Spleen (tissue), 11 donors: ENCODE measurements at regions not wholly inside any gene's neighbourhood (a gene's known extent, or its start where the extent isn't known, plus 50 kb on each side); places are given as distances from the start of the nearest gene placed in this dataset.
"Not testable (repeated sequence)": the region's sequence is repeated elsewhere in the genome, so short reads cannot be mapped to it uniquely, and the experiment has no call there.

ENCODE experiments used
- DNase-seq: peaks from one replicate; pipeline ENCODE4 v3.0.0-alpha.2; 2020
- H3K27ac ChIP-seq, 8 donors: fragments of 200-600 bp; sonication (generic) in 7 of 8; 1 replicate in 4 of 8; 2 replicates in 4 of 8; pipeline versions ENCODE4 v1.5.0 to v1.8.0; 2016 to 2021; ENCODE audit warnings: inconsistent platforms in 4 of 8, mild to moderate bottlenecking in 4 of 8, moderate library complexity in 1 of 8
- H3K27me3 ChIP-seq, 7 donors: fragments of 200-600 bp; sonication (generic) in 6 of 7; replicated peaks in 1 of 7; 1 replicate in 4 of 7; 2 replicates in 3 of 7; pipeline versions ENCODE4 v1.5.0 to v1.8.0; 2016 to 2021; ENCODE audit warnings: inconsistent platforms in 3 of 7, mild to moderate bottlenecking in 1 of 7
- H3K36me3 ChIP-seq, 6 donors: fragments of 200-600 bp; sonication (generic) in 5 of 6; 1 replicate in 4 of 6; 2 replicates in 2 of 6; pipeline versions ENCODE4 v1.5.0 to v1.8.0; 2016 to 2021; ENCODE audit warnings: inconsistent platforms in 2 of 6
- H3K4me1 ChIP-seq, 6 donors: fragments of 200-600 bp; sonication (generic) in 5 of 6; 1 replicate in 3 of 6; 2 replicates in 3 of 6; pipeline versions ENCODE4 v1.5.0 to v1.8.0; 2016 to 2021; ENCODE audit warnings: inconsistent platforms in 3 of 6
- H3K4me3 ChIP-seq, 8 donors: fragments of 200-600 bp; sonication (generic) in 7 of 8; 1 replicate in 4 of 8; 2 replicates in 4 of 8; pipeline versions ENCODE4 v1.5.0 to v1.8.0; 2016 to 2021; ENCODE audit warnings: inconsistent platforms in 4 of 8, mild to moderate bottlenecking in 4 of 8, moderate library complexity in 2 of 8
- H3K9me3 ChIP-seq, 8 donors: fragments of 200-600 bp; sonication (generic) in 7 of 8; 1 replicate in 4 of 8; 2 replicates in 4 of 8; pipeline versions ENCODE4 v1.5.0 to v1.8.0; 2016 to 2021; ENCODE audit warnings: inconsistent platforms in 4 of 8
- POLR2A ChIP-seq, 3 donors: fragments of 450-650 bp; IDR thresholded peaks; one replicate each; pipeline ENCODE4 v1.5.1; 2017; ENCODE audit warnings: antibody characterized with exemption in 3 of 3, mild to moderate bottlenecking in 1 of 3
- POLR2AphosphoS5 ChIP-seq, 3 donors: sonication (generic); formaldehyde crosslinking; IDR thresholded peaks; one replicate each; pipeline ENCODE4 v1.5.1; 2017; ENCODE audit warnings: antibody characterized with exemption in 3 of 3
- WGBS, 5 donors: extraction: QIAGEN DNeasy Blood & Tissue Kit in 3 of 5; methylation state at CpG; one replicate each; pipeline versions ENCODE4 v1.1.5 to v1.1.7; 2013 to 2018; 5-methylcytosine and 5-hydroxymethylcytosine counted together
- intact Hi-C: fragments of 100-400 bp; cut with DNase I; formaldehyde crosslinking; loops from one replicate; pipeline ENCODE4 v1.15.0; 2023; ENCODE audit warnings: low total_unique reads
- TF ChIP-seq, protein P1 (sequence below), 11 experiments: fragments of 200-600 bp in 7 of 11; fragments of 450-650 bp in 4 of 11; sonication (generic) in 4 of 11; IDR thresholded peaks in 8 of 11; conservative IDR thresholded peaks in 3 of 11; 1 replicate in 7 of 11; 2 replicates in 4 of 11; pipeline versions ENCODE4 v1.4.0 to v1.8.0; 2016 to 2021; ENCODE audit warnings: antibody characterized with exemption in 11 of 11, inconsistent platforms in 4 of 11, mild to moderate bottlenecking in 1 of 11
- donor health status: healthy with polysubstance abuse.
- donor health status: DM: no; HTN: no; CAD: no; lungs with moderate emphysema.
- donor health status: DM: no; HTN: no; CAD: no.
- donor health status: Bipolar disorder and iron deficiency.
- donor health status: healthy.
- donor health status: DM: no; HTN: no; CAD: no.
- donor health status: DM: yes; HTN: yes; CAD: no.

- no peaks in the 10 kb centered on the region for H3K4me1 ChIP-seq
- no peak overlapping the region for H3K4me3 ChIP-seq
- TF ChIP-seq, protein P1, sequence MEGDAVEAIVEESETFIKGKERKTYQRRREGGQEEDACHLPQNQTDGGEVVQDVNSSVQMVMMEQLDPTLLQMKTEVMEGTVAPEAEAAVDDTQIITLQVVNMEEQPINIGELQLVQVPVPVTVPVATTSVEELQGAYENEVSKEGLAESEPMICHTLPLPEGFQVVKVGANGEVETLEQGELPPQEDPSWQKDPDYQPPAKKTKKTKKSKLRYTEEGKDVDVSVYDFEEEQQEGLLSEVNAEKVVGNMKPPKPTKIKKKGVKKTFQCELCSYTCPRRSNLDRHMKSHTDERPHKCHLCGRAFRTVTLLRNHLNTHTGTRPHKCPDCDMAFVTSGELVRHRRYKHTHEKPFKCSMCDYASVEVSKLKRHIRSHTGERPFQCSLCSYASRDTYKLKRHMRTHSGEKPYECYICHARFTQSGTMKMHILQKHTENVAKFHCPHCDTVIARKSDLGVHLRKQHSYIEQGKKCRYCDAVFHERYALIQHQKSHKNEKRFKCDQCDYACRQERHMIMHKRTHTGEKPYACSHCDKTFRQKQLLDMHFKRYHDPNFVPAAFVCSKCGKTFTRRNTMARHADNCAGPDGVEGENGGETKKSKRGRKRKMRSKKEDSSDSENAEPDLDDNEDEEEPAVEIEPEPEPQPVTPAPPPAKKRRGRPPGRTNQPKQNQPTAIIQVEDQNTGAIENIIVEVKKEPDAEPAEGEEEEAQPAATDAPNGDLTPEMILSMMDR (IDR thresholded peaks at IDR 0.05 in 8 of 11, conservative IDR thresholded peaks at IDR 0.05 in 3 of 11), result no peak
- peak; percentile 49 for DNase-seq
- intact Hi-C loops, result no loop called here
- H3K27ac ChIP-seq, result no peak overlapping the region
- peaks cover 0 to 12% (median 0%) of the 10 kb centered on the region in 7 donors for H3K27me3 ChIP-seq
- no peaks in the 10 kb centered on the region for H3K9me3 ChIP-seq
- H3K36me3 ChIP-seq, result no peaks in the 10 kb centered on the region
- 79 to 94% (median 89%) methylated on average over 7 of the region's 7 CpGs for WGBS, 5 donors
Observed at GRCh38 chr3:127082066-127082465, 99.2 kb downstream of the PLXNA1 start.

DNA sequence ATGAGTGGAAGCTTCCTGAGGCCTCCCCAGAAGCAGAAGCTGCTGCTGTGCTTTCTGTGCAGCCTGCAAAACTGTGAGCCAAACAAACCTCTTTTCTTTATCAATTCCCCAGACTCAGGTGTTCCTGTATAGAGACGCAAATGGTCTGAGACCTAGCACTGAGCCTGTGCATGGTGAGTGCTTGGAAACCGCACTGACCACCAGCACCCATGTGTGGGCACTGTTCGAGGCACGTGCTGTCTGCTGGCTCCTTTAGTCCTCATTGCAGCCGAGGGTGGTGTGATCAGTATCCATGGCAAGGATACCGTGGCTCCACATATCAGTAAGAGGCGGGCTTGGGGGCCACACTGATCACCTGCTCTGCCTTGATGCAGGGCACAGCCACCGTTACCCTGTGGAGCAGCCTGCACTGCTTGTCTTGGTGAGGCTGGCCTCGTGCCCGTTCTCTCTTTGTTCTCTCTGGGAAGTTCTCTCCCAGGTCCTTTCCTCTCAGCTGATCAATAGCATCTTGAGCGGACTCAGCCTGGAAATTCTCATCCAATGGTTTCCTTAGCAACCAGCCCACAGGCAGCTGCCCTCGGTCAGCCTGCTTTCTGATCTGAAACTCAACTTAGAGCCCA, 101.0 kb downstream of the PLXNA1 start:
- H3K4me3 ChIP-seq, result no peak overlapping the region
- no peak overlapping the region for H3K27ac ChIP-seq
- WGBS, 5 donors, result 61 to 81% (median 71%) methylated on average over 10 to 12 of the region's 12 CpGs
- H3K36me3 ChIP-seq, result no peaks in the 10 kb centered on the region
- peak; percentile 56 for DNase-seq
- no peaks in the 10 kb centered on the region for H3K4me1 ChIP-seq
- peaks cover 0 to 24% (median 0%) of the 10 kb centered on the region in 7 donors for H3K27me3 ChIP-seq
- H3K9me3 ChIP-seq, result no peaks in the 10 kb centered on the region
- intact Hi-C loops, result no loop called here
- TF ChIP-seq, protein P1 (IDR thresholded peaks at IDR 0.05 in 8 of 11, conservative IDR thresholded peaks at IDR 0.05 in 3 of 11), result no peak
- TF ChIP-seq POLR2A (IDR thresholded peaks at IDR 0.05) (no peak), POLR2AphosphoS5 (IDR thresholded peaks at IDR 0.05) (no peak)

GRCh38 chr3:127084401-127084990, 101.6 kb downstream of the PLXNA1 start:
- DNase-seq, result peak; percentile 54
- H3K9me3 ChIP-seq, result no peaks in the 10 kb centered on the region
- TF ChIP-seq, protein P1 (IDR thresholded peaks at IDR 0.05 in 8 of 11, conservative IDR thresholded peaks at IDR 0.05 in 3 of 11), result no peak
- no peak for TF ChIP-seq POLR2AphosphoS5 (IDR thresholded peaks at IDR 0.05)
- TF ChIP-seq POLR2A (IDR thresholded peaks at IDR 0.05), result no peak
- no peaks in the 10 kb centered on the region for H3K36me3 ChIP-seq
- 66 to 84% (median 83%) methylated on average over 8 to 10 of the region's 10 CpGs for WGBS, 5 donors
- H3K27me3 ChIP-seq, result peaks cover 0 to 26% (median 0%) of the 10 kb centered on the region in 7 donors
- H3K4me3 ChIP-seq, result no peak overlapping the region
- no peaks in the 10 kb centered on the region for H3K4me1 ChIP-seq
- intact Hi-C loops, result no loop called here
- H3K27ac ChIP-seq, result no peak overlapping the region

DNA sequence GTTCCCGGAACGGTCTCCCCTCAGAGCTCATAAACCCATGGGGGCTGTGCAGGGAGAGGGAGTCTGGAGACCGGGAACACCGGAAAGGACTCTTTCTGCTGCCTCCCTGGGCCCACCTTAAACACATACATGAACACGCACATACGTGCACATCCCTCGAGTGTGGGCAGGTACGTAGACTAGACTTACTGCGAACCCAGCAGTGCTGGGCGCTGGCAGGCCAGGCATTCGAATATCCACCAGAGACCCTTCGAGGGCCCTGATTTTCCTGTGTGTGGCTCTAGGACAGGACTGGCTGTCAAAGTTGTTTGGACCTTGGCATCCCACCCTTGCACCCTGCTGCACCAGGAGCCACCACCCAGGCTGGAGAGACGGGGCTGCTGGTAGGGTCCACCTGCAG, 102.7 kb downstream of the PLXNA1 start:
- TF ChIP-seq, protein P1 (IDR thresholded peaks at IDR 0.05 in 8 of 11, conservative IDR thresholded peaks at IDR 0.05 in 3 of 11), result no peak
- TF ChIP-seq POLR2AphosphoS5 (IDR thresholded peaks at IDR 0.05), result no peak
- no peak for TF ChIP-seq POLR2A (IDR thresholded peaks at IDR 0.05)
- no peak overlapping the region for H3K27ac ChIP-seq
- intact Hi-C loops, result no loop called here
- H3K27me3 ChIP-seq, result peaks cover 0 to 34% (median 0%) of the 10 kb centered on the region in 7 donors
- 80 to 94% (median 88%) methylated on average over 13 of the region's 13 CpGs for WGBS, 5 donors
- H3K36me3 ChIP-seq, result no peaks in the 10 kb centered on the region
- no peaks in the 10 kb centered on the region for H3K9me3 ChIP-seq
- no peak overlapping the region for H3K4me3 ChIP-seq
- H3K4me1 ChIP-seq, result no peaks in the 10 kb centered on the region
- DNase-seq, result no peak

GRCh38 chr3:127086591-127086990, 103.7 kb downstream of the PLXNA1 start:
- intact Hi-C loops, H3K36me3 ChIP-seq, H3K4me3 ChIP-seq, H3K4me1 ChIP-seq, H3K9me3 ChIP-seq, H3K27ac ChIP-seq: not testable (repeated sequence)
- WGBS, 5 donors, result 90 to 93% (median 91%) methylated on average over 13 of the region's 13 CpGs
- H3K27me3 ChIP-seq, result peaks cover 0 to 35% (median 0%) of the 10 kb centered on the region in 7 donors
- DNase-seq, result peak; percentile 67
